ENCODE measurements at regions not wholly inside any gene's neighbourhood (a gene's known extent, or its start where the extent isn't known, plus 50 kb on each side); places are given as distances from the start of the nearest gene placed in this dataset.

DNA sequence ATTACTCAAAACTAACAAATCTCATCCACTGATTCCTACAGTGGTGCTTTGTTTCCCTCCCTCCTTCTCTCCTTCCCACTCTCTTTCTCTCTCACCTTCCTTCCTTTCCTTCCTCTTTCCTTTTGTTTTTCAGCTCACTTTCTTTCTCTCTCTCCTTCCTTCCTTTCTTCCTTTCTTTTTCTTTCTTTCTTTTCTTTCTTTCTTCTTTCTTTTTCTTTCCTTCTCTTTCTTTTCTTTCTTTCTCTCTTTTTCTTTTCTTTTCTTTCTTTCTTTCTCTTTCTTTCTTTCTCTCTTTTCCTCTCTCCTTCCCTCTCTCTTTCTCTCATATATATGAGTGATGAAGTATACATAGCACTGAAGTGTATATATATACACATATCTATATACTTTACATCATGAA is 241.4 kb downstream of the CENPW start:
- Histone ChIP-seq H4K20me1 (ENCODE audit: insufficient read depth) (no peaks in the 10 kb centered on the region), H3K4me1 (replicated peaks; ENCODE audit: insufficient read depth) (no peaks in the 10 kb centered on the region), H3K9me2 (ENCODE audit: insufficient read depth) (peaks cover 4% of the 10 kb centered on the region; the same call in 1 of the 2 replicates), H3K27ac (no peak overlapping the region), H3K27me3 (ENCODE audit: insufficient read depth, low read depth) (no peaks in the 10 kb centered on the region), H3K4me3 (no peak overlapping the region), H3K4me2 (no peak overlapping the region), H2AFZ (no peak overlapping the region), H3F3A (ENCODE audit: insufficient read depth, low read depth) (no peaks in the 10 kb centered on the region; the same call in 1 of the 2 replicates), H3K9me3 (ENCODE audit: insufficient read depth, low read depth) (no peaks in the 10 kb centered on the region), H3K79me2 (ENCODE audit: low read depth) (no peaks in the 10 kb centered on the region), H3K36me3 (ENCODE audit: low read depth) (no peaks in the 10 kb centered on the region)
- DNase-seq: no peak
- POLR2A ChIA-PET (ENCODE audit: unreplicated experiment): no interaction called here
- TF ChIP-seq, protein P1, sequence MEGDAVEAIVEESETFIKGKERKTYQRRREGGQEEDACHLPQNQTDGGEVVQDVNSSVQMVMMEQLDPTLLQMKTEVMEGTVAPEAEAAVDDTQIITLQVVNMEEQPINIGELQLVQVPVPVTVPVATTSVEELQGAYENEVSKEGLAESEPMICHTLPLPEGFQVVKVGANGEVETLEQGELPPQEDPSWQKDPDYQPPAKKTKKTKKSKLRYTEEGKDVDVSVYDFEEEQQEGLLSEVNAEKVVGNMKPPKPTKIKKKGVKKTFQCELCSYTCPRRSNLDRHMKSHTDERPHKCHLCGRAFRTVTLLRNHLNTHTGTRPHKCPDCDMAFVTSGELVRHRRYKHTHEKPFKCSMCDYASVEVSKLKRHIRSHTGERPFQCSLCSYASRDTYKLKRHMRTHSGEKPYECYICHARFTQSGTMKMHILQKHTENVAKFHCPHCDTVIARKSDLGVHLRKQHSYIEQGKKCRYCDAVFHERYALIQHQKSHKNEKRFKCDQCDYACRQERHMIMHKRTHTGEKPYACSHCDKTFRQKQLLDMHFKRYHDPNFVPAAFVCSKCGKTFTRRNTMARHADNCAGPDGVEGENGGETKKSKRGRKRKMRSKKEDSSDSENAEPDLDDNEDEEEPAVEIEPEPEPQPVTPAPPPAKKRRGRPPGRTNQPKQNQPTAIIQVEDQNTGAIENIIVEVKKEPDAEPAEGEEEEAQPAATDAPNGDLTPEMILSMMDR (conservative IDR thresholded peaks at IDR 0.05): no peak
- no peak for TF ChIP-seq EZH2 (IDR thresholded peaks at IDR 0.05; ENCODE audit: low read depth)
- CTCF ChIA-PET: no interaction called here
- intact Hi-C loops (cut with micrococcal nuclease; ENCODE audit: unreplicated experiment): no loop called here
- no TSS peak for BruUV-seq (replicated peaks)

DNA sequence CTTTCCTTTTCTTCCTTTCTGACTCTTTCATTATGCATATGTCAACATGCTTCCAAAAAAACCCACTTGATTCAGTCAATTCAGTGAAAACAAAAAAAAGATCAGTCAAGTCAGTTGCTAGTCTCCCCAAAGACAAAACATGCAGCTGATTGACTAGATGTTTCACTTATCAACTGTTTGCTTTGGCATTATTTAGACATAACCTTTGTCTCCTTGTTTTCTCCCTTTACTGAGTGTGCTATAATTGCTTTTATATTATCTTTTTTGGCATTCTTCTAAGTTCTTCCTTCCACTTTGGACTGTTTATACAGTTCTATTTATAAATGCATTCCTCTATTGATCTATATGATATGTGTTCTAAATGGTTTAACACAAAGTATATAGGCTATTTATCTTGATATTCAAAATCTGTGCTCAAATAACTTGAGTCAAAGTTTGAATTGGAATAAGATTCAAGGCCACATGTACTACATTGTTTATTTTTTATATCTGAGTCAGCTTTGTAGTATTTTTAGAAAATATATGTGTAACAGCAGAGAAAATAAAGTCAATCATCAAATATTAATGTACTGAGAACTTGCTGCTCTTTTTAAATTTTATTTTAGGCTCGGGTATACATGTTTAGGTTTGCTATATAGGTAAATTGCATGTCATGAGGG is 260.5 kb downstream of the CENPW start:
- Histone ChIP-seq H3K4me2 (no peak overlapping the region), H3K36me3 (ENCODE audit: low read depth) (no peaks in the 10 kb centered on the region), H3K9me2 (ENCODE audit: insufficient read depth) (no peaks in the 10 kb centered on the region), H2AFZ (0 out of 2 replicates have a peak overlapping the region, but pooled peaks have one; percentile 14), H3K27me3 (ENCODE audit: insufficient read depth, low read depth) (no peaks in the 10 kb centered on the region), H3F3A (ENCODE audit: insufficient read depth, low read depth) (no peaks in the 10 kb centered on the region), H3K4me1 (replicated peaks; ENCODE audit: insufficient read depth) (no peaks in the 10 kb centered on the region), H3K4me3 (no peak overlapping the region), H3K9me3 (ENCODE audit: insufficient read depth, low read depth) (no peaks in the 10 kb centered on the region), H4K20me1 (ENCODE audit: insufficient read depth) (no peaks in the 10 kb centered on the region), H3K79me2 (ENCODE audit: low read depth) (no peaks in the 10 kb centered on the region), H3K27ac (no peak overlapping the region)
- TF ChIP-seq, protein P1 (conservative IDR thresholded peaks at IDR 0.05): no peak
- no peak for TF ChIP-seq EZH2 (IDR thresholded peaks at IDR 0.05; ENCODE audit: low read depth)
- intact Hi-C loops (cut with micrococcal nuclease; ENCODE audit: unreplicated experiment): no loop called here
- no peak for DNase-seq
- ChIA-PET CTCF (no interaction called here), POLR2A (ENCODE audit: unreplicated experiment) (no interaction called here)
- no TSS peak for BruUV-seq (replicated peaks)

DNA sequence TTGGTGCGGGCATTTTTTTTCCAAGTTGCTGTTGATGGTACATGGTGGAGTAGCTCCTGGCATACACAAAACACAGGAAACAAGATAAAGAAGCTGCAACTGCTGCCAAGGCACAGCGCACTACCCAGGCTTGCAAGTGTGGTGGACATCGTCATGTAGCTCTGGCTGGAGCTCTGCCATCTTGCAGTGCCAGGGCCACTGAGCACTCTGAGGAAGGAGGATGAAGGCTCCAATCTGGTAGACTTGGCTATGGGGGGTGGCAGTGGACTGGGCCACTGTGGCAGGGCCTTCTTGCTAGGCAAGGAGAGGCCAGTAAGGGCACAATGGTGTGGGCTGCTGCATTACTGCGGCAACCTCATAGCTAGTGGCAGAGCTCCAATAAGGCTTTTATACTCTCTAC is 263.5 kb downstream of the CENPW start:
- ChIA-PET CTCF (no interaction called here), POLR2A (ENCODE audit: unreplicated experiment) (no interaction called here)
- TF ChIP-seq EZH2 (IDR thresholded peaks at IDR 0.05; ENCODE audit: low read depth): no peak
- TF ChIP-seq, protein P1 (conservative IDR thresholded peaks at IDR 0.05): no peak
- no peak for DNase-seq
- H3K27me3 ChIP-seq (ENCODE audit: insufficient read depth, low read depth): no peaks in the 10 kb centered on the region
- H3K4me3 ChIP-seq: no peak overlapping the region
- H3K9me3 ChIP-seq (ENCODE audit: insufficient read depth, low read depth): no peaks in the 10 kb centered on the region
- H3K27ac ChIP-seq: no peak overlapping the region
- BruUV-seq (replicated peaks): no TSS peak
- no peaks in the 10 kb centered on the region for H3K4me1 ChIP-seq (replicated peaks; ENCODE audit: insufficient read depth)
- no peaks in the 10 kb centered on the region for H3K36me3 ChIP-seq (ENCODE audit: low read depth)
- no peaks in the 10 kb centered on the region for H4K20me1 ChIP-seq (ENCODE audit: insufficient read depth)
- H3K79me2 ChIP-seq (ENCODE audit: low read depth): no peaks in the 10 kb centered on the region
- H3F3A ChIP-seq (ENCODE audit: insufficient read depth, low read depth): no peaks in the 10 kb centered on the region
- intact Hi-C loops (cut with micrococcal nuclease; ENCODE audit: unreplicated experiment): no loop called here
- no peak overlapping the region for H2AFZ ChIP-seq
- no peaks in the 10 kb centered on the region for H3K9me2 ChIP-seq (ENCODE audit: insufficient read depth)
- H3K4me2 ChIP-seq: no peak overlapping the region

Data from PC-9 (cell line).